ENCODE measurements at regions not wholly inside any gene's neighbourhood (a gene's known extent, or its start where the extent isn't known, plus 50 kb on each side); places are given as distances from the start of the nearest gene placed in this dataset.

GRCh38 chr14:36027354-36027753, 149.2 kb downstream of the PTCSC3 start:
- no peak overlapping the region for H3K9ac ChIP-seq (ENCODE audit: insufficient read depth in 1 of 2, low read depth in 2 of 2, low read length in 2 of 2)
- ChIA-PET CTCF (ENCODE audit: low intra/inter-chr PET ratio) (no interaction called here), POLR2A (no interaction called here)
- no peak overlapping the region for H3K4me3 ChIP-seq
- H3K4me2 ChIP-seq (ENCODE audit: insufficient read depth, low read length): no peak overlapping the region
- TF ChIP-seq ZNF707 (CRISPR knock-in tag; conservative IDR thresholded peaks at IDR 0.05) (no peak), ZBTB7A (IDR thresholded peaks at IDR 0.05; ENCODE audit: borderline replicate concordance, control insufficient read depth, low read depth, low read length) (no peak), RBM17 (IDR thresholded peaks at IDR 0.05; ENCODE audit: borderline replicate concordance, low read depth, low read length) (no peak), GABPB1 (CRISPR knock-in tag; IDR thresholded peaks at IDR 0.05) (no peak), POLR2AphosphoS2 (IDR thresholded peaks at IDR 0.05; ENCODE audit: low read length) (no peak)
- TF ChIP-seq, protein P1, sequence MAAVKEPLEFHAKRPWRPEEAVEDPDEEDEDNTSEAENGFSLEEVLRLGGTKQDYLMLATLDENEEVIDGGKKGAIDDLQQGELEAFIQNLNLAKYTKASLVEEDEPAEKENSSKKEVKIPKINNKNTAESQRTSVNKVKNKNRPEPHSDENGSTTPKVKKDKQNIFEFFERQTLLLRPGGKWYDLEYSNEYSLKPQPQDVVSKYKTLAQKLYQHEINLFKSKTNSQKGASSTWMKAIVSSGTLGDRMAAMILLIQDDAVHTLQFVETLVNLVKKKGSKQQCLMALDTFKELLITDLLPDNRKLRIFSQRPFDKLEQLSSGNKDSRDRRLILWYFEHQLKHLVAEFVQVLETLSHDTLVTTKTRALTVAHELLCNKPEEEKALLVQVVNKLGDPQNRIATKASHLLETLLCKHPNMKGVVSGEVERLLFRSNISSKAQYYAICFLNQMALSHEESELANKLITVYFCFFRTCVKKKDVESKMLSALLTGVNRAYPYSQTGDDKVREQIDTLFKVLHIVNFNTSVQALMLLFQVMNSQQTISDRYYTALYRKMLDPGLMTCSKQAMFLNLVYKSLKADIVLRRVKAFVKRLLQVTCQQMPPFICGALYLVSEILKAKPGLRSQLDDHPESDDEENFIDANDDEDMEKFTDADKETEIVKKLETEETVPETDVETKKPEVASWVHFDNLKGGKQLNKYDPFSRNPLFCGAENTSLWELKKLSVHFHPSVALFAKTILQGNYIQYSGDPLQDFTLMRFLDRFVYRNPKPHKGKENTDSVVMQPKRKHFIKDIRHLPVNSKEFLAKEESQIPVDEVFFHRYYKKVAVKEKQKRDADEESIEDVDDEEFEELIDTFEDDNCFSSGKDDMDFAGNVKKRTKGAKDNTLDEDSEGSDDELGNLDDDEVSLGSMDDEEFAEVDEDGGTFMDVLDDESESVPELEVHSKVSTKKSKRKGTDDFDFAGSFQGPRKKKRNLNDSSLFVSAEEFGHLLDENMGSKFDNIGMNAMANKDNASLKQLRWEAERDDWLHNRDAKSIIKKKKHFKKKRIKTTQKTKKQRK (IDR thresholded peaks at IDR 0.05; ENCODE audit: borderline replicate concordance, low read depth, low read length): no peak
- no peaks in the 10 kb centered on the region for H3K9me1 ChIP-seq (ENCODE audit: control insufficient read depth, insufficient read depth, low read length)
- H3K36me3 ChIP-seq (ENCODE audit: control insufficient read depth, insufficient read depth, low read length): no peaks in the 10 kb centered on the region
- H3K27ac ChIP-seq (ENCODE audit: extremely low read depth, low read depth, low read length): no peak overlapping the region
- H3K79me2 ChIP-seq (ENCODE audit: control insufficient read depth, insufficient read depth, low read length): no peaks in the 10 kb centered on the region
- WGBS (ENCODE audit: insufficient coverage, low coverage, missing lambda C conversion rate): 0% methylated on average over 3 of the region's 3 CpGs
- H3K4me1 ChIP-seq (replicated peaks in 1 of 2; ENCODE audit: control insufficient read depth in 2 of 2, insufficient read depth in 2 of 2, low read length in 2 of 2): no peaks in the 10 kb centered on the region
- no peak for FAIRE-seq
- no peaks in the 10 kb centered on the region for H4K20me1 ChIP-seq (replicated peaks; ENCODE audit: control insufficient read depth, insufficient read depth, low read length)
- DNase-seq (ENCODE audit: extremely low read depth in 1 of 4, low spot score in 3 of 4): no peak
- H2AFZ ChIP-seq (ENCODE audit: low read depth, low read length): no peak overlapping the region
- BruUV-seq (replicated peaks): no TSS peak
- H3K9me3 ChIP-seq (replicated peaks; ENCODE audit: control insufficient read depth, insufficient read depth, low read depth, low read length): no peaks in the 10 kb centered on the region
- ATAC-seq: no peak
- H3K27me3 ChIP-seq (ENCODE audit: control insufficient read depth in 2 of 2, insufficient read depth in 2 of 2, low read length in 2 of 2): no peaks in the 10 kb centered on the region
- intact Hi-C loops (cut with micrococcal nuclease): no loop called here
- in situ Hi-C loops (cut with MboI): no loop called here

Measured in K562 (cell line).